ENCODE measurements at regions not wholly inside any gene's neighbourhood (a gene's known extent, or its start where the extent isn't known, plus 50 kb on each side); places are given as distances from the start of the nearest gene placed in this dataset.
"Not testable (repeated sequence)": the region's sequence is repeated elsewhere in the genome, so short reads cannot be mapped to it uniquely, and the experiment has no call there.

- Histone ChIP-seq H3K27me3 (ENCODE audit: control insufficient read depth, insufficient read depth, low read length) (no peaks in the 10 kb centered on the region), H3K4me3 (ENCODE audit: insufficient read depth, low read depth, low read length) (no peak overlapping the region), H3K36me3 (replicated peaks; ENCODE audit: control insufficient read depth, insufficient read depth, low read length) (no peaks in the 10 kb centered on the region)
- DNase-seq: no peak
These were observed 124.0 kb upstream of the B3GAT2 start for GRCh38 chr6:71080826-71081225.

DNA sequence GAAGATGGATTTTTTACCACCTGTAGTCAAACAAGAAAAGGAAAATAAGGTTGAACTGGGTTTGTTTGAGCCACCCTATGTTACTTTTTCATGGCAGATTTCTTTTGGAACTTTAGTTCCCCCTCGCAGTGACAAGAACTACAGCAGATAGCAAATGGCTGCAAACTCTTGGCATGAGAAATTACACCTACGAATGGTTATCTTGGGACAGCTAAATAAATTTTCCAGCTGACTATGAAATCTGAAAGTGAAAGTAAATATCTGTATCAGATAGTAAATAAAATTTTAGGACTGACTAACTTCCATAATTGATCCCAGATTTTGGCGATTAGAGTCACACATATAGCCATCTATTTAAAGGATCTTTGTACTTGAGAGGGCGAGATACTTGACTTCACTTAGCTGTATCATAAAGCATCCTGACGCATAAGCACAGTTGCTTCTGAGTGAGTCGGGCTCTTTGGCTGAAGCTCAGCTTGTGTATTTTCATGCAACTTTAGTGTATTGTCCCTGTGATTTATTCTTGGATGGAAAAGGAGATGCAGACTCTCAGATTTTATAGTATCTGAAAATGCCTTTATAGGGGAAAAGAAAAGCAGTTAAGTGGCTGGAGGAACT lies 125.3 kb upstream of the B3GAT2 start:
- Histone ChIP-seq H3K36me3 (replicated peaks; ENCODE audit: control insufficient read depth, insufficient read depth, low read length) (no peaks in the 10 kb centered on the region), H3K4me3 (ENCODE audit: insufficient read depth, low read depth, low read length) (no peak overlapping the region), H3K27me3 (ENCODE audit: control insufficient read depth, insufficient read depth, low read length) (no peaks in the 10 kb centered on the region)
- DNase-seq: no peak

- DNase-seq: no peak
- no peak overlapping the region for H3K4me3 ChIP-seq (ENCODE audit: insufficient read depth, low read depth, low read length)
- H3K36me3 ChIP-seq (replicated peaks; ENCODE audit: control insufficient read depth, insufficient read depth, low read length): no peaks in the 10 kb centered on the region
- H3K27me3 ChIP-seq (ENCODE audit: control insufficient read depth, insufficient read depth, low read length): no peaks in the 10 kb centered on the region
These were observed 126.5 kb upstream of the B3GAT2 start for GRCh38 chr6:71083308-71083820.

- DNase-seq: no peak
- Histone ChIP-seq H3K36me3 (replicated peaks; ENCODE audit: control insufficient read depth, insufficient read depth, low read length) (no peaks in the 10 kb centered on the region), H3K27me3 (ENCODE audit: control insufficient read depth, insufficient read depth, low read length) (no peaks in the 10 kb centered on the region), H3K4me3 (ENCODE audit: insufficient read depth, low read depth, low read length) (no peak overlapping the region)
These were observed 131.3 kb upstream of the B3GAT2 start for GRCh38 chr6:71088166-71088565.

GRCh38 chr6:71090217-71090616 lies 133.4 kb upstream of the B3GAT2 start:
- Histone ChIP-seq H3K36me3 (replicated peaks; ENCODE audit: control insufficient read depth, insufficient read depth, low read length) (no peaks in the 10 kb centered on the region), H3K27me3 (ENCODE audit: control insufficient read depth, insufficient read depth, low read length) (no peaks in the 10 kb centered on the region), H3K4me3 (ENCODE audit: insufficient read depth, low read depth, low read length) (no peak overlapping the region)
- DNase-seq: no peak

DNA sequence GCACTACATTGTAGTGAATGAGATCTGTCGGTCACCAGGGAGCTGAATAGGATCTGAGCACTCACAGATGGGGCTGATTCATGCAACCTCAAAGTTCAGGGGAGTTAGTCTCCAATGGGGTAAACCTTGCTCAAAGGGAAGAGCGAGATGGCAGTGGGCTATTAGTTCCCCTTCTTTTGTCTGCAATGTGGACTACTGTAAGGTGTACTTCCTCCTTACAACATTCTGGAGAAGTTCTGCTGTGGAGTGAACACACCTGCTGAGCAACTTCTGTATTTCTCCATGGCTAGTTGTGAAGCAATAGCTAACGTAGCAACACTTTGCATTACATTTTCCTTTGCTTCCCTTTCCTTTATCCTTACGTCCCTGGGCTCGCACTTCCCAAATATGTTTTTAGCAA lies 134.3 kb upstream of the B3GAT2 start:
- no peaks in the 10 kb centered on the region for H3K36me3 ChIP-seq (replicated peaks; ENCODE audit: control insufficient read depth, insufficient read depth, low read length)
- no peak overlapping the region for H3K4me3 ChIP-seq (ENCODE audit: insufficient read depth, low read depth, low read length)
- DNase-seq: no peak
- no peaks in the 10 kb centered on the region for H3K27me3 ChIP-seq (ENCODE audit: control insufficient read depth, insufficient read depth, low read length)

DNA sequence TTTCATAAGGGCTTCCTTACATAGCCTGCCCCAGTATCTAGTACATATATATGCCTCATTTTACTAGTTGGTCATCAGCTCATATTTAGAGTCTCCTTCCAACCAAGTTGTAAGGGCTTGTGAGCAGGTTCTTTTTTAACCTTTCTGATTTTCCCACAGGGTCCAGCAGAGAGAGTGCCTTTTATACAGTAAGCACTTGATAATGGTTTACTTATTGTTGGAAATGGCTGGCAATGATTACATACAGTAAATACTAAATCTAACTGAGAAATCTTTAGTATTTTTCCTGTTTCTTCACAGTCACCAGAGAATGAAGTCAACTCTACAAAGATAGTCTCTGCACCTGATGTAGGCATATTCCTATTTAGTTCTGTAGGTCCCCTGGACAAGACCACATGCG lies 135.1 kb upstream of the B3GAT2 start:
- Histone ChIP-seq H3K27me3 (ENCODE audit: control insufficient read depth, insufficient read depth, low read length) (no peaks in the 10 kb centered on the region), H3K4me3 (ENCODE audit: insufficient read depth, low read depth, low read length) (no peak overlapping the region), H3K36me3 (replicated peaks; ENCODE audit: control insufficient read depth, insufficient read depth, low read length) (no peaks in the 10 kb centered on the region)
- DNase-seq: no peak

GRCh38 chr6:71097264-71097663 lies 140.4 kb upstream of the B3GAT2 start:
- H3K27me3 ChIP-seq (ENCODE audit: control insufficient read depth, insufficient read depth, low read length); H3K36me3 ChIP-seq (replicated peaks; ENCODE audit: control insufficient read depth, insufficient read depth, low read length); H3K4me3 ChIP-seq (ENCODE audit: insufficient read depth, low read depth, low read length); DNase-seq: not testable (repeated sequence)

DNA sequence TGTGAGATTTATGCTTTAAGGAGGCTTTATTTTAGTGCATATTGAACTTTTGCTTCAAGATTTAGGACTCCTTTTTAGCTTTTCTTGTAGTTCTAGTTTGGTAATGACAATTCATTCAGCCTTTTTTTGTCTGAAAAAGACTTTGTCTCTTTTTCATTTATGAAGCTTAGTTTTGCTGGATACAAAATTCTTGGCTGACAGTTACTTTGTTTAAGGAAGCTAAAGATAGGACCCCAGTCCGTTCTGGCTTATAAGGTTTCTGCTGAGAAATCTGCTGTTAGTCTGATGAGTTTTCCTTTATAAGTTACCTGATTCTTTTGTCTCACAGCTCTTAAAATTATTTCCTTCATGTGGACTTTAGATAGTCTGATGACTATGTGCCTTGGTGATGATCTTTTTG lies 142.8 kb upstream of the B3GAT2 start:
- no peak overlapping the region for H3K4me3 ChIP-seq (ENCODE audit: insufficient read depth, low read depth, low read length)
- H3K27me3 ChIP-seq (ENCODE audit: control insufficient read depth, insufficient read depth, low read length): no peaks in the 10 kb centered on the region
- no peaks in the 10 kb centered on the region for H3K36me3 ChIP-seq (replicated peaks; ENCODE audit: control insufficient read depth, insufficient read depth, low read length)
- no peak for DNase-seq

GRCh38 chr6:71103130-71103529 lies 146.3 kb upstream of the B3GAT2 start:
- DNase-seq: no peak

GRCh38 chr6:71103641-71104040 lies 146.8 kb upstream of the B3GAT2 start:
- DNase-seq: no peak
- H3K36me3 ChIP-seq (replicated peaks; ENCODE audit: control insufficient read depth, insufficient read depth, low read length): no peaks in the 10 kb centered on the region
- no peak overlapping the region for H3K4me3 ChIP-seq (ENCODE audit: insufficient read depth, low read depth, low read length)
- H3K27me3 ChIP-seq (ENCODE audit: control insufficient read depth, insufficient read depth, low read length): no peaks in the 10 kb centered on the region

More at GRCh38 chr6:71103130-71103529, 146.3 kb upstream of the B3GAT2 start:
- H3K36me3 ChIP-seq (replicated peaks; ENCODE audit: control insufficient read depth, insufficient read depth, low read length): no peaks in the 10 kb centered on the region
- no peaks in the 10 kb centered on the region for H3K27me3 ChIP-seq (ENCODE audit: control insufficient read depth, insufficient read depth, low read length)
- no peak overlapping the region for H3K4me3 ChIP-seq (ENCODE audit: insufficient read depth, low read depth, low read length)

DNA sequence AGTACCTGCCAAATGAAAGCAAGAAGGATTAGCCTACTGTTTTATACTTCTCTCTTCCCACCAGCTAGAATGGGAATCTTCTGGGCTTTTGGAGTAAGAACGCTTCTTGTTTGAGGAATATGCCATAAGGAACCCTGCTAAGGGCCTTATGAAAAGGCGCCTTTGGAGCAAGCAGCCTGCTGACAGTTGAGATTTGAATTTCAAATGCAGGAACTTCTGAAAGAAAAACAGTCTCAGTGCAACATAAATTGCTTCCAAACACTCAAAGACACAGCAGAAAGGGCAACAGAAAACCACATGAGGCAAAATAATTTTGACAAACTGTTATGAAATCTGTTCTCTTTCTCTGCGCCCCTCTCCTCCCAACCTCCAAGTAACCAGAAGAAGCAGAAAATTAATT lies 149.4 kb upstream of the B3GAT2 start:
- Histone ChIP-seq H3K27me3 (ENCODE audit: control insufficient read depth, insufficient read depth, low read length) (no peaks in the 10 kb centered on the region), H3K36me3 (replicated peaks; ENCODE audit: control insufficient read depth, insufficient read depth, low read length) (no peaks in the 10 kb centered on the region), H3K4me3 (ENCODE audit: insufficient read depth, low read depth, low read length) (no peak overlapping the region)
- no peak for DNase-seq

DNA sequence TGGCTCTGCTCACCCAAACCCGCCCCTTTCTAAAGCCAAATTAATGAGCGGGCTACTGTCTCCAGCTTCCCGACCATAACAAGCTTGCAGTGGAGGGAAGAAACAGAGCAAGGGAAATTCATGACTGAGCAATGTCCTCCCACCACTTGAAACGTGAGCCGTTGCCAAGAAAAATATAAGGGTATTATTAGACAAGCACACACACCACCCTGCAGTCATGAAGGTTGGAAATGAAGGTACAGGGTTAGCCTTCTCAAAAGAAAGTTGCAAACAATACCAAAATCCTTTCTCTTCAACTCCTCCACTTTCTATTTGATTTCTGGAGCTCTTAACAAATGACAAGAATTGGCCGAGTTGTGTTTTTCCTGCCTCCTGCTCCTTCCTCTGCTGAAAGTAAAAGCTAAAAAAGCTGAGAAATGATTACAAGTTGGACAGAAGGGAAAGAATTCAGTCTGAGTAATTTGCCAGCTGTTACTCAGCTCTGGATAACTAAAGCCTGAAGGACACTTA lies 151.1 kb upstream of the B3GAT2 start:
- DNase-seq: no peak
- H3K4me3 ChIP-seq (ENCODE audit: insufficient read depth, low read depth, low read length): no peak overlapping the region
- H3K27me3 ChIP-seq (ENCODE audit: control insufficient read depth, insufficient read depth, low read length): no peaks in the 10 kb centered on the region
- H3K36me3 ChIP-seq (replicated peaks; ENCODE audit: control insufficient read depth, insufficient read depth, low read length): no peaks in the 10 kb centered on the region

- Histone ChIP-seq H3K27me3 (ENCODE audit: control insufficient read depth, insufficient read depth, low read length) (no peaks in the 10 kb centered on the region), H3K36me3 (replicated peaks; ENCODE audit: control insufficient read depth, insufficient read depth, low read length) (no peaks in the 10 kb centered on the region), H3K4me3 (ENCODE audit: insufficient read depth, low read depth, low read length) (no peak overlapping the region)
- DNase-seq: no peak
These were observed 157.7 kb upstream of the B3GAT2 start for GRCh38 chr6:71114544-71114943.

DNA sequence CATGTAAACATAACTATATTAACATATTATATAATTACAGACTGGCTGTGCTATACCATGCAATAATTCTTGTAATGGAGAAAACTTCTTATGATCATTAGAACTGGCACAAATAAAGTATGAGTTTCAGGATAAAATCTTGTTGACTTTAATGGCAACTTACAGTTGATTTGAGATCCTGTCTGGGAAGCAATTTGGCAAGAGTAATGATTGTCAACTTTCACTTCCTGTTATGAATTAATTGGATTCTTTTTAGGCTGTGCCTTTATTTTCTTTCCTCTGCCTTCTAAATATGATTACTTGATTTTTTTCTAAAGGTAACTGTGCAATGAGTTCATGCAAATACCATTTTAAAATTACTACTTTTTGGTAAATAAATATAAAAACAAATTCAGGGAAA lies 158.1 kb upstream of the B3GAT2 start:
- no peak overlapping the region for H3K4me3 ChIP-seq (ENCODE audit: insufficient read depth, low read depth, low read length)
- H3K36me3 ChIP-seq (replicated peaks; ENCODE audit: control insufficient read depth, insufficient read depth, low read length): no peaks in the 10 kb centered on the region
- no peak for DNase-seq
- H3K27me3 ChIP-seq (ENCODE audit: control insufficient read depth, insufficient read depth, low read length): no peaks in the 10 kb centered on the region

DNA sequence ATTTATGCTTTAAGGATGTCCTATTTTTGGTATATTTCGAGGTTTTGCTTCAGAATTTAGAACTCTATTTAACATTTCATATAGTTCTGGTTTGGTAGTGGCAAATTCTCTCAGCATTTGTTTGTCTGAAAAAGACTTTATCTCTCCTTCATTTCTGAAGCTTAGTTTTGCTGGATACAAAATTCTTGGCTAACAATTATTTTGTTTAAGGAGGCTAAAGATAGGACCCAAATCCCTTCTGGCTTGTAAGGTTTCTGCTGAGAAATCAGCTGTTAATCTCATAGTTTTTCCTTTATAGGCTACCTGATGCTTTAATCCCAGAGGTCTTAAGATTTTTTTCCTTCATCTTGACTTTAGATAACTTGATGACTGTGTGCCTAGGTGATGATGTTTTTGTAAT lies 162.7 kb upstream of the B3GAT2 start:
- H3K36me3 ChIP-seq (replicated peaks; ENCODE audit: control insufficient read depth, insufficient read depth, low read length): no peaks in the 10 kb centered on the region
- no peak overlapping the region for H3K4me3 ChIP-seq (ENCODE audit: insufficient read depth, low read depth, low read length)
- no peak for DNase-seq
- H3K27me3 ChIP-seq (ENCODE audit: control insufficient read depth, insufficient read depth, low read length): no peaks in the 10 kb centered on the region
